AG04449 (cell line): ENCODE measurements at regions not wholly inside any gene's neighbourhood (a gene's known extent, or its start where the extent isn't known, plus 50 kb on each side); places are given as distances from the start of the nearest gene placed in this dataset.
"Not testable (repeated sequence)": the region's sequence is repeated elsewhere in the genome, so short reads cannot be mapped to it uniquely, and the experiment has no call there.

ENCODE experiments used
- CTCF ChIA-PET: fragments of 350-600 bp; formaldehyde crosslinking; extraction: SDS; loops from one replicate; lab custom pipeline; 2021; ENCODE audit warnings: antibody characterized with exemption; lab: Yijun Ruan, JAX
- POLR2A ChIA-PET: fragments of 400-600, 350-600 bp; formaldehyde crosslinking; extraction: SDS; loops from one replicate; lab custom pipeline; 2020; ENCODE audit warnings: antibody characterized with exemption, inconsistent platforms; lab: Yijun Ruan, JAX
- DNase-seq: peaks from one replicate; pipeline ENCODE4 v3.0.0-alpha.2; 2010; ENCODE audit warnings: low read depth, low spot score
- H3K4me3 ChIP-seq: 2 replicates; pipeline ENCODE4 v1.5.1; 2011; ENCODE audit warnings: low read depth, mild to moderate bottlenecking, control low read depth, low read length
- TF ChIP-seq, protein P1 (sequence below): IDR thresholded peaks from one replicate; pipeline ENCODE4 v1.5.1; 2011; ENCODE audit warnings: mild to moderate bottlenecking, moderate library complexity, low read length, control low read depth, inconsistent platforms; ENCODE audit not compliant: insufficient read depth; ENCODE audit errors: missing control alignments

DNA sequence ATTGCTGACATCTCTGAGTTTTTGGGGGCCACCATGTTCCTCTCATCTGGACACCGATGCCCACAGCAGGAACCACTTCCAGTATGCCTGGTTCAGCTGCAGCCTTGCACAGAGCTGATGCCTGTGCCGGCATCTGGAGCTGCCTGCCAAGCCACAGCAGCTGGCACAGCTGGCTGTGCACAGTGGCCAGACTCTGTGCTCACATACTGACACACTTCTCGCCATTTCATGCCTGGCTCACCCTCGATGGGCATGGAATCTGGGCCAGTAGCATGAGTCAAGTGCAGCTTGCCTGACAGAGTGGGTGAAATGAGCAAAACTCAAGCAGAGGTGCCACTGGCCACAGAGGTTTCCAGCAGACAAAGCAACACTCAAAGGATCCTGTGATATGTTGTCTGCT is 863.4 kb downstream of the DNAH5 start:
- ChIA-PET POLR2A (no interaction called here), CTCF (no interaction called here)
- TF ChIP-seq, protein P1, sequence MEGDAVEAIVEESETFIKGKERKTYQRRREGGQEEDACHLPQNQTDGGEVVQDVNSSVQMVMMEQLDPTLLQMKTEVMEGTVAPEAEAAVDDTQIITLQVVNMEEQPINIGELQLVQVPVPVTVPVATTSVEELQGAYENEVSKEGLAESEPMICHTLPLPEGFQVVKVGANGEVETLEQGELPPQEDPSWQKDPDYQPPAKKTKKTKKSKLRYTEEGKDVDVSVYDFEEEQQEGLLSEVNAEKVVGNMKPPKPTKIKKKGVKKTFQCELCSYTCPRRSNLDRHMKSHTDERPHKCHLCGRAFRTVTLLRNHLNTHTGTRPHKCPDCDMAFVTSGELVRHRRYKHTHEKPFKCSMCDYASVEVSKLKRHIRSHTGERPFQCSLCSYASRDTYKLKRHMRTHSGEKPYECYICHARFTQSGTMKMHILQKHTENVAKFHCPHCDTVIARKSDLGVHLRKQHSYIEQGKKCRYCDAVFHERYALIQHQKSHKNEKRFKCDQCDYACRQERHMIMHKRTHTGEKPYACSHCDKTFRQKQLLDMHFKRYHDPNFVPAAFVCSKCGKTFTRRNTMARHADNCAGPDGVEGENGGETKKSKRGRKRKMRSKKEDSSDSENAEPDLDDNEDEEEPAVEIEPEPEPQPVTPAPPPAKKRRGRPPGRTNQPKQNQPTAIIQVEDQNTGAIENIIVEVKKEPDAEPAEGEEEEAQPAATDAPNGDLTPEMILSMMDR: no peak
- DNase-seq: no peak
- no peak overlapping the region for H3K4me3 ChIP-seq

DNA sequence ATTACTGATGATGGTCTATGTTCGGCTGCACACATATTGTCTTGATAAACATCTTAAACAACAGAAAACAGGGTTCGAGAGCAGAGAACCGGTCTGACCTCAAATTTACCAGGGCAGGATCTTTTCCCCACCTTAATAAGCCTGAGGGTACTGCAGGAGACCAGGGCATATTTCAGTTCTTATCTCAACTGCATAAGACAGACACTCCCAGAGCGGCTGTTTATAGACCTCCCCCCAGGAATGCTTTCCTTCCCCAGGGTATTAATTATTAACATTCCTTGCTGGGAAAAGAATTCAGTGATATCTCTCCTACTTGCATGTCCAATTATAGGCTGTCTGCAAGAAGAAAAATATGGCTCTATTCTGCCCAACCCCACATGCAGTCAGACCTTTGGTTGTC is 871.6 kb downstream of the DNAH5 start:
- POLR2A ChIA-PET, CTCF ChIA-PET, H3K4me3 ChIP-seq, DNase-seq: not testable (repeated sequence)

DNA sequence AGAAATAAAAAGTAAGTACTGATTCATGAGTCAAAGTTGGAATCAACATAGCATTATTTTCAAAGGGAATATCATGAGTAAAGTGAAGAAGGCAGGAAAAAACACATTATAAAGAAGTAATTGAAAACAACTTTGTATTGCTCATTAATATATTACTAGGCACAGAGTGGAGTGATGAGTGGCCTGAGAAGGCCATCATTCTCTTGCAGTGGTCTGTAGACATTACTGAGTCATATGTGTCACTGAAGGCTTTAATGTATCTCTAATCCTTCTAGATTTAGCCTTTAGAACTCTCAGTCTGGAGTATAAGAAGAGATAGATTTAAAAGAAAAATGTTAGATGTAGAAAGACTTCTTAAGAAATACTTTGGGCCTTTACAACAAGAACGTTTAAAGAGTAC is 881.4 kb downstream of the DNAH5 start:
- TF ChIP-seq, protein P1: no peak
- no peak for DNase-seq
- ChIA-PET CTCF (no interaction called here), POLR2A (no interaction called here)
- no peak overlapping the region for H3K4me3 ChIP-seq

DNA sequence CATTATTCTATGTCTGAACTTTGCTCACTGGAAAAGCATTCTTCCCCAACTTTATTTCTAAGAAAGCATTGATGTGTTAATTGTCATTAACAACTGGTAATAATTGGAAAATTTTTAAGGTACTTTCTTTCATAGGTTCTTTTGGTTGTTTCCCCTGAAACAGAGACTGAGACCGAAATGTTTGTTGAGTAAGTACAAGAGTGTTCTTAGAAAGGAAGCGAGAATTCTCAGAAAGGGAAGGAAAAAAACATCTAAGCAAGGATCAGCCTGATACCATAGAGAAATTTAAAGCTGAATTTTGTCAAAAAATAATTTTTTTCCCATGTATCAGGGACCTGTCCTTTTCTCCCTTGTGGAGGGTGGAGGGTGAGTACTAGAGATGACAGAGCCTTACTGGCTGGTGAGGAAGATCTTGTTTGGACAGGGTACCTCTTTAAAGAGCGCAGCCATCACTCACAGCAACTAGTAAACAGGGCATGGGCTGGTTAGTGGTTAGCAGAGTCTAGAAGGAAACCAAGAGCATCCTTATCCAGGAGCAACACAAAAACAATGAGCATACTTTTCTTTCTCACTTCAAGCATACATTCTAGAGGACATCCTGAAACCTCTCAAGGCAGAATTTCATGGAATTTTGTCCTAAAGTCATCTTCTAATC is 898.5 kb downstream of the DNAH5 start:
- CTCF ChIA-PET: no interaction called here
- TF ChIP-seq, protein P1: no peak
- no peak overlapping the region for H3K4me3 ChIP-seq
- DNase-seq: no peak
- POLR2A ChIA-PET: no interaction called here

DNA sequence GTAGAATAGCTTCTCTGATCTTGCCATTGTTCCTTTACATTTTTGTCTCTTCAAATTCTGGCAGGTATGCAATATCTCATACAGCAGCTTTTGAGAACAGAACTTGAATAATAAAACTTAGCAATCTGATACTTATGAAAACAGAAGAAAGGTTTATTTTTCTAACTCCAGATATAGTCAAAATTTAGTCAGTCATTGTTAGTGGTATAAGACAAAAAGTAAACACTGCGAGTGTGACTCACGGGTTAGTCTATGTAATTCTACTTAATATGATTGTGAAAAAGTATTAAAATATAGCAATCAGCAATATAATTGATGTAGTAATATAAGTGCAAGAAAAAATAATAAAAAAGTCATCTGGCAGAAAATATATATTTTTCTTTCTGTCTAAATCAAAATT is 910.4 kb downstream of the DNAH5 start:
- no peak for DNase-seq
- no peak overlapping the region for H3K4me3 ChIP-seq
- TF ChIP-seq, protein P1: no peak
- POLR2A ChIA-PET: no interaction called here
- CTCF ChIA-PET: no interaction called here

DNA sequence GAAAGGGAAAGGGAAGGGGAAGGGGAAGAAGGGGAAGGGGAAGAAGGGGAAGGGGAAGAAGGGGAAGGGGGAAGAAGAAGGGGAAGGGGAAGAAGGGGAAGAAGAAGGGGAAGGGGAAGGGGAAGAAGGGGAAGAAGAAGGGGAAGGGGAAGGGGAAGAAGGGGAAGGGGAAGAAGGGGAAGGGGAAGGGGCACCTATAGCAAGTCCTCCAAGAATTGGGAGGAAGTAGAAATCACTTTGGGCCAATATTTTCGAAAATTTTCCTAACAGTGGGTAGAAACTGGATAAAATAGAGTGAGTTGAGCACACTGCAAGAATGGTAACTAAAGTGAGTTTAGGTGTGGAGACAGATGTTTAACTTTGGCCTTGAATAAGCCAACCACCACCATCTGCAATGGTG is 915.3 kb downstream of the DNAH5 start:
- no peak overlapping the region for H3K4me3 ChIP-seq
- ChIA-PET POLR2A (no interaction called here), CTCF (no interaction called here)
- TF ChIP-seq, protein P1: no peak
- no peak for DNase-seq

DNA sequence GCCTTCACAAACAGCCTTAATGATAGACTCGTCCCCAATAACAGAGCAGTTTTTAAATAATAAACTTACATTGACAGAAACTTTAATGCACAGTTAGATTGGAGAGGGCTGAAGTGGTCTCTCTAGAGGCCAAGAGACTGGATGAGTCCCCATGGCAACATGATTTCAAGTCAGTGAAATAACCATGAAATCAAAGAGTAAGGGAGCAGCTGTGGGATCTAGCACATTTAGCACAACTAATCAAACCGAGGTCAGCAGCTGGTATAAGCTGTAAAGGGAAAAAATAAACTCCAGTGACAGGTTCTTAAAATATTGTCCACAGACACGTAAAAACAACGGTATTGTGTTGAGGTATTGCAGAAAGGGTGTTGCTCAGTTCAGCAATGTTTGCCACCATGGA is 916.6 kb downstream of the DNAH5 start:
- ChIA-PET CTCF (no interaction called here), POLR2A (no interaction called here)
- TF ChIP-seq, protein P1: no peak
- no peak overlapping the region for H3K4me3 ChIP-seq
- DNase-seq: no peak
